PC-3 (cell line): ENCODE measurements at regions not wholly inside any gene's neighbourhood (a gene's known extent, or its start where the extent isn't known, plus 50 kb on each side); places are given as distances from the start of the nearest gene placed in this dataset.

Experiments
- ATAC-seq: fragments of 200-7000 bp; cut with Tn5 transposase; 2 replicates; pipeline ENCODE4 v1.9.1; 2020; ENCODE audit warnings: mild to moderate bottlenecking, moderate library complexity
- BruUV-seq: library from RNA; stranded (reverse); fragments of 400-500 nt; replicated peaks from 2 replicates; lab custom pipeline; 2021; lab: Mats Ljungman, UMichigan
- CTCF ChIA-PET: fragments of 300-600 bp; sonication (Branson Sonifier 250); formaldehyde crosslinking; loops from one replicate; lab custom pipeline; 2022; ENCODE audit warnings: antibody characterized with exemption; lab: Charles Lee
- POLR2A ChIA-PET: fragments of 300-600 bp; sonication (Branson Sonifier 250); formaldehyde crosslinking; loops from one replicate; lab custom pipeline; 2022; ENCODE audit warnings: antibody characterized with exemption; ENCODE audit not compliant: unreplicated experiment; lab: Charles Lee
- DNase-seq: peaks from one replicate; pipeline ENCODE4 v3.0.0-alpha.2; 2015
- H2AFZ ChIP-seq: fragments of 300-600 bp; sonication (generic); 2 replicates; pipeline ENCODE4 v1.6.0; 2016; ENCODE audit warnings: antibody characterized with exemption, low read length
- H3F3A ChIP-seq: fragments of 300-600 bp; sonication (generic); one replicate; pipeline ENCODE4 v1.6.0; 2017; ENCODE audit warnings: antibody characterized with exemption, low read length, control low read depth, mild to moderate bottlenecking; ENCODE audit not compliant: unreplicated experiment
- H3K27ac ChIP-seq: fragments of 300-600 bp; sonication (generic); 2 replicates; pipeline ENCODE4 v1.5.1; 2016; ENCODE audit warnings: mild to moderate bottlenecking, low read length
- H3K27me3 ChIP-seq: fragments of 300-600 bp; sonication (generic); 2 replicates; pipeline ENCODE4 v1.6.1; 2016; ENCODE audit warnings: low read length, mixed read lengths
- H3K36me3 ChIP-seq: fragments of 300-600 bp; sonication (generic); 2 replicates; pipeline ENCODE4 v1.6.1; 2016; ENCODE audit warnings: low read depth, mixed run types, low read length, mixed read lengths
- H3K4me1 ChIP-seq: fragments of 300-600 bp; sonication (generic); 2 replicates; pipeline ENCODE4 v1.5.1; 2016; ENCODE audit warnings: low read length; ENCODE audit not compliant: insufficient read depth
- H3K4me2 ChIP-seq: fragments of 300-600 bp; sonication (generic); 2 replicates; pipeline ENCODE4 v1.6.0; 2016; ENCODE audit warnings: low read length
- H3K4me3 ChIP-seq: fragments of 300-600 bp; sonication (generic); 2 replicates; pipeline ENCODE4 v1.5.1; 2016; ENCODE audit warnings: mild to moderate bottlenecking, low read length, mixed read lengths
- H3K79me2 ChIP-seq: fragments of 300-600 bp; sonication (generic); 2 replicates; pipeline ENCODE4 v1.6.1; 2017; ENCODE audit warnings: low read length, mixed read lengths
- H3K9ac ChIP-seq: fragments of 300-600 bp; sonication (generic); 2 replicates; pipeline ENCODE4 v1.6.0; 2016; ENCODE audit warnings: mild to moderate bottlenecking, low read length
- H3K9me2 ChIP-seq: fragments of 300-600 bp; sonication (generic); replicated peaks from 2 replicates; pipeline ENCODE4 v1.6.1; 2016; ENCODE audit warnings: mixed run types, low read length, mixed read lengths
- H3K9me3 ChIP-seq: fragments of 300-600 bp; sonication (generic); 2 replicates; pipeline ENCODE4 v1.6.1; 2016; ENCODE audit warnings: low read length, mixed read lengths
- H4K20me1 ChIP-seq: fragments of 300-600 bp; sonication (generic); 2 replicates; pipeline ENCODE4 v1.6.1; 2016; ENCODE audit warnings: low read length, mixed read lengths
- CTCF ChIP-seq: fragments of 300-600 bp; sonication (generic); conservative IDR thresholded peaks from 2 replicates; pipeline ENCODE4 v1.5.1; 2017; ENCODE audit warnings: antibody characterized with exemption, low read depth, mild to moderate bottlenecking, low read length
- EZH2 ChIP-seq: fragments of 300-600 bp; sonication (generic); IDR thresholded peaks from one replicate; pipeline ENCODE4 v1.6.1; 2017; ENCODE audit warnings: antibody characterized with exemption, mild to moderate bottlenecking, low read length; ENCODE audit not compliant: unreplicated experiment
- EZH2phosphoT487 ChIP-seq: fragments of 300-600 bp; sonication (generic); IDR thresholded peaks from 2 replicates; pipeline ENCODE4 v1.6.1; 2018; ENCODE audit warnings: mild to moderate bottlenecking, antibody characterized with exemption, low read length, borderline replicate concordance
- intact Hi-C: fragments of 100-400 bp; cut with micrococcal nuclease; formaldehyde crosslinking; loops from 2 replicates; pipeline ENCODE4 v1.9.0; 2023

GRCh38 chr6:112613410-112613809 lies 266.3 kb downstream of the RFPL4B start:
- H3K9me2 ChIP-seq = no peaks in the 10 kb centered on the region
- no peaks in the 10 kb centered on the region for H3K4me1 ChIP-seq
- H4K20me1 ChIP-seq = no peaks in the 10 kb centered on the region
- no peaks in the 10 kb centered on the region for H3K9me3 ChIP-seq
- H3K9ac ChIP-seq = no peak overlapping the region
- DNase-seq = no peak
- no peaks in the 10 kb centered on the region for H3K79me2 ChIP-seq
- TF ChIP-seq CTCF = no peak
- no peak for TF ChIP-seq EZH2phosphoT487
- TF ChIP-seq EZH2 = no peak
- ATAC-seq = no peak
- no peaks in the 10 kb centered on the region for H3K36me3 ChIP-seq
- CTCF ChIA-PET = no interaction called here
- H2AFZ ChIP-seq = no peak overlapping the region
- no peak overlapping the region for H3K27ac ChIP-seq
- no TSS peak for BruUV-seq
- no peaks in the 10 kb centered on the region for H3K27me3 ChIP-seq
- H3K4me3 ChIP-seq = no peak overlapping the region
- POLR2A ChIA-PET = no interaction called here
- intact Hi-C loops = no loop called here
- no peak overlapping the region for H3K4me2 ChIP-seq
- no peaks in the 10 kb centered on the region for H3F3A ChIP-seq

DNA sequence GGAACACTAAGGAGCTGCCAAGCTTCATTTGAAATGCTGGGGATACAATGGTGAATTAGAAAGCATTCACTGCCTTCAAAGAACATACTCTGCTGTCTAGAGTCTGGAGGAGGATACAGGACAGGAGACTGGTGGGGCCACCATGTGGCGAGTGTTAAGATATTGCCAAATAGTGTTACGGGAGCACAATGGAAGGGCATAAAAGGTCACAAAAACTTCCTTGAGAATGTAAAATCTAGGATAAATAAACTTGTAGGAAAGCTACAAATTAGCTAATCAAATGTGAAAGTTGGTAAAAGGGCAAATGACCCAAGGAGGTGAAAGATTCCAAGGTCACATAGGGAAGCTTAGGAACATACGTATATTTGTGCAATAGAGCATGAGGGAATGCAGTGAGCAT lies 271.7 kb downstream of the RFPL4B start:
- no peaks in the 10 kb centered on the region for H3K27me3 ChIP-seq
- H3K9me3 ChIP-seq = no peaks in the 10 kb centered on the region
- POLR2A ChIA-PET = no interaction called here
- no peak for TF ChIP-seq EZH2
- peak; percentile 40; the same call in 1 of the 2 replicates for TF ChIP-seq CTCF
- TF ChIP-seq EZH2phosphoT487 = no peak
- CTCF ChIA-PET = no interaction called here
- no peaks in the 10 kb centered on the region for H3F3A ChIP-seq
- no peaks in the 10 kb centered on the region for H3K79me2 ChIP-seq
- peak; percentile 53; the same call in 1 of the 2 replicates for ATAC-seq
- no TSS peak for BruUV-seq
- no peaks in the 10 kb centered on the region for H4K20me1 ChIP-seq
- H3K9ac ChIP-seq = no peak overlapping the region
- intact Hi-C loops = no loop called here
- H3K9me2 ChIP-seq = no peaks in the 10 kb centered on the region
- no peak overlapping the region for H2AFZ ChIP-seq
- DNase-seq = peak; percentile 16
- no peaks in the 10 kb centered on the region for H3K36me3 ChIP-seq
- H3K4me2 ChIP-seq = no peak overlapping the region
- H3K4me3 ChIP-seq = no peak overlapping the region
- H3K4me1 ChIP-seq = no peaks in the 10 kb centered on the region
- H3K27ac ChIP-seq = no peak overlapping the region

DNA sequence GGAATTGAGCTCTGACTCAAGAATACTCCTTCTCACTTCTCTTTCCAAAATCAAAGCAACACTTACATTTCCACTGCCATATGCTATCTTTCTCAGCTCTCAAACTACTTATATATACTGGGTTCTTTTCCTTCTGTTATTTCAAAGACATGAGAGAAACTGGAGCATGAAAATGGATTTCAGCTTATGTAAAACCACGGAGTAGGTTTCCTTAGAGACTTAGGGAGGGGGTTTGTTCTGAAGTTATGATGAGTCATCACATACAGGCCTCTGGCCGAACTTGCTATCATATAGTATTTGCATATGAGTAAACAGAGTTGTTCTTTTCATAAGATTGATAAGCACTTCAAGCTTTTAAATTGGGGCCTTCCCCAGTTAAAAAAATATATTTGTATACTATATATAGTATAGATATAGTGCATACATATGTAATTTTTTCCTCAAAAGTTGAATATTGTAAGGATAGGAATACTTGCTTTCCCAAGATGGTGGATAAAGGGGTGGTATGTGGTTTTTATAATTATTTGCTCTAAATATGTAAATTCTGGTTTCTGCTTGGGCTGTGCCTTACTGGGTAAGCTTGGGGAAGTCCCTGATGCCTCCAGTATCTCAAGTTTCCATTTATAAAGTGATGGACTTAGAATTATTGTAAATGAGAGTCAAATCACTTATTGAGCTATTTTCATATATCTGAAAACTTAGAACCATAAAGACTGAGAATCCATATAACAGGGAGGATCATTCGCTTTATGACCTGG lies 273.9 kb downstream of the RFPL4B start:
- ChIA-PET CTCF (no interaction called here), POLR2A (no interaction called here)
- Histone ChIP-seq H3F3A (no peaks in the 10 kb centered on the region), H3K4me2 (peak overlapping the region; percentile 31), H3K79me2 (no peaks in the 10 kb centered on the region), H2AFZ (peak overlapping the region; percentile 37; the same call in 1 of the 2 replicates), H3K9me3 (no peaks in the 10 kb centered on the region), H3K27ac (no peak overlapping the region), H3K36me3 (no peaks in the 10 kb centered on the region), H3K27me3 (no peaks in the 10 kb centered on the region), H3K4me3 (no peak overlapping the region), H3K9me2 (no peaks in the 10 kb centered on the region), H3K4me1 (peaks cover 6% of the 10 kb centered on the region; the same call in 1 of the 2 replicates), H3K9ac (no peak overlapping the region), H4K20me1 (no peaks in the 10 kb centered on the region)
- BruUV-seq = no TSS peak
- DNase-seq (peak; percentile 33), ATAC-seq (peak; percentile 42)
- no peak for TF ChIP-seq CTCF
- no peak for TF ChIP-seq EZH2phosphoT487
- no peak for TF ChIP-seq EZH2
- intact Hi-C loops = no loop called here
